Upper lobe of left lung (tissue), 6 donors: ENCODE measurements at regions not wholly inside any gene's neighbourhood (a gene's known extent, or its start where the extent isn't known, plus 50 kb on each side); places are given as distances from the start of the nearest gene placed in this dataset.

Experiments
- ATAC-seq, 2 donors: fragments of 200-7000 bp; cut with Tn5 transposase; one replicate each; pipeline ENCODE4 v1.9.1; 2022; ENCODE audit warnings: mild to moderate bottlenecking in 2 of 2, moderate library complexity in 2 of 2; ENCODE audit not compliant: low FRiP score in 2 of 2
- DNase-seq, 2 donors: peaks; one replicate each; pipeline ENCODE4 v3.0.0-alpha.2; 2019 to 2020
- H3K27ac ChIP-seq, 4 donors: fragments of 200-600 bp; sonication (generic); one replicate each; pipeline ENCODE4 v1.5.1; 2016 to 2019
- H3K27me3 ChIP-seq, 4 donors: fragments of 200-600 bp; sonication (generic); one replicate each; pipeline ENCODE4 v1.5.1; 2017 to 2019
- H3K36me3 ChIP-seq, 4 donors: fragments of 200-600 bp; sonication (generic); one replicate each; pipeline ENCODE4 v1.5.1; 2016 to 2019
- H3K4me1 ChIP-seq, 4 donors: fragments of 200-600 bp; sonication (generic); one replicate each; pipeline ENCODE4 v1.5.1; 2018 to 2019
- H3K4me3 ChIP-seq, 4 donors: fragments of 200-600 bp; sonication (generic); one replicate each; pipeline ENCODE4 v1.5.1; 2017 to 2019; ENCODE audit warnings: mild to moderate bottlenecking in 2 of 4, moderate library complexity in 1 of 4
- H3K9me3 ChIP-seq, 4 donors: fragments of 200-600 bp; sonication (generic); one replicate each; pipeline ENCODE4 v1.5.1; 2018 to 2019
- EP300 ChIP-seq, 4 donors: sonication (generic); formaldehyde crosslinking; IDR thresholded peaks; one replicate each; pipeline ENCODE4 v1.5.1; 2017; ENCODE audit warnings: antibody characterized with exemption in 4 of 4, control low read depth in 2 of 4
- POLR2A ChIP-seq, 4 donors: fragments of 450-650 bp; IDR thresholded peaks; one replicate each; pipeline ENCODE4 v1.5.1; 2016 to 2017; ENCODE audit warnings: antibody characterized with exemption in 4 of 4, mild to moderate bottlenecking in 2 of 4
- POLR2AphosphoS5 ChIP-seq, 2 donors: sonication (generic); formaldehyde crosslinking; IDR thresholded peaks; one replicate each; pipeline ENCODE4 v1.5.1; 2017; ENCODE audit warnings: antibody characterized with exemption in 2 of 2
- WGBS, 2 donors: methylation state at CpG; one replicate each; pipeline ENCODE4 v1.1.5; 2017 to 2018; 5-methylcytosine and 5-hydroxymethylcytosine counted together
- TF ChIP-seq, protein P1 (sequence below), 6 experiments: fragments of 450-650 bp in 4 of 6; fragments of 200-600 bp in 2 of 6; sonication (generic) in 2 of 6; IDR thresholded peaks; one replicate each; pipeline ENCODE4 v1.5.1; 2016 to 2019; ENCODE audit warnings: antibody characterized with exemption in 6 of 6
- donor health status: DM: no; HTN: no; CAD: no; lungs with moderate emphysema.
- donor health status: DM: no; HTN: yes; CAD: no; lungs with severe emphysema.

DNA sequence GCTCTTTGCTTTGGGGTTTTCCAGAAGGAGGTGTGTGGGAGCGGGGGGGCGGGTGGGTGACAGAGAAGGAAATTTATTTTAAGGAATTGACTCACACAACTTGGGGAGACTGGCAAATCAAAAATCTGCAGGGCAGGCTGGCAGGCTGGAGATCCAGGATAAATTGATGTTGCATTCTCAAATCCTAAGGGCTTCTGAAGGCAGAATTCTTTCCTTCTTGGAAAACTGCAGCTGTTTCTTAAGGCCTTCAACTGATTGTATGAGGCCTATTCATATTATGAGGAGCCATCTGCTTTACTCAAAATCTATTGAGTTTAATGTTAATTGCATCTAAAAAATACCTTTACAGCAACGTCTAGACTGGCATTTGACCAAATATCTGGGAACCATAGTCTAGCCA lies 1528.8 kb upstream of the LRRTM3 start:
- WGBS, 2 donors: 77 to 79% methylated on average over 3 of the region's 3 CpGs
- no peaks in the 10 kb centered on the region for H3K36me3 ChIP-seq
- no peaks in the 10 kb centered on the region for H3K27me3 ChIP-seq
- H3K4me3 ChIP-seq: no peak overlapping the region
- TF ChIP-seq, protein P1, sequence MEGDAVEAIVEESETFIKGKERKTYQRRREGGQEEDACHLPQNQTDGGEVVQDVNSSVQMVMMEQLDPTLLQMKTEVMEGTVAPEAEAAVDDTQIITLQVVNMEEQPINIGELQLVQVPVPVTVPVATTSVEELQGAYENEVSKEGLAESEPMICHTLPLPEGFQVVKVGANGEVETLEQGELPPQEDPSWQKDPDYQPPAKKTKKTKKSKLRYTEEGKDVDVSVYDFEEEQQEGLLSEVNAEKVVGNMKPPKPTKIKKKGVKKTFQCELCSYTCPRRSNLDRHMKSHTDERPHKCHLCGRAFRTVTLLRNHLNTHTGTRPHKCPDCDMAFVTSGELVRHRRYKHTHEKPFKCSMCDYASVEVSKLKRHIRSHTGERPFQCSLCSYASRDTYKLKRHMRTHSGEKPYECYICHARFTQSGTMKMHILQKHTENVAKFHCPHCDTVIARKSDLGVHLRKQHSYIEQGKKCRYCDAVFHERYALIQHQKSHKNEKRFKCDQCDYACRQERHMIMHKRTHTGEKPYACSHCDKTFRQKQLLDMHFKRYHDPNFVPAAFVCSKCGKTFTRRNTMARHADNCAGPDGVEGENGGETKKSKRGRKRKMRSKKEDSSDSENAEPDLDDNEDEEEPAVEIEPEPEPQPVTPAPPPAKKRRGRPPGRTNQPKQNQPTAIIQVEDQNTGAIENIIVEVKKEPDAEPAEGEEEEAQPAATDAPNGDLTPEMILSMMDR (IDR thresholded peaks at IDR 0.05): no peak
- no peak for TF ChIP-seq POLR2AphosphoS5 (IDR thresholded peaks at IDR 0.05)
- TF ChIP-seq POLR2A (IDR thresholded peaks at IDR 0.05): no peak
- TF ChIP-seq EP300 (IDR thresholded peaks at IDR 0.05): no peak
- no peaks in the 10 kb centered on the region for H3K9me3 ChIP-seq
- DNase-seq: no peak
- H3K27ac ChIP-seq: no peak overlapping the region
- no peaks in the 10 kb centered on the region for H3K4me1 ChIP-seq
- ATAC-seq: no peak

DNA sequence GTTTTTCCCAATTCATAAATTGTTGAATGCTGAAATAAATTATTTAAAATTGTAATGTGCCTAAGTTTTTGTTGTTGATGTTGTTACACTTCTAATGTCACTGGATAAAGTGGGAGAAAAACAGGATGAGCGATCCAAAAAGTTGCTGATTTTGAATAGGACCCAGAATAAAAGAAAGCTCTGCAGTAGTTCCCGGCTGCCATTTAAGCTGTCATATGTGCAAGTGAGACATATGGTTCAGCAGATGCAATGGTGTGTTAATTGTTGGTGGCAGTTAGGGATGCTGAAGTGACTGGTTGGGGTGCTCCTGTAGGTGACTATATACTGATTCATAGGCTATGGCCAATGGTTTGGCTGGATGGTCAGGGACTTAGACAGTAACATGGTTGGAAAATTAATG lies 1517.4 kb upstream of the LRRTM3 start:
- TF ChIP-seq POLR2AphosphoS5 (IDR thresholded peaks at IDR 0.05) (no peak), EP300 (IDR thresholded peaks at IDR 0.05) (no peak), POLR2A (IDR thresholded peaks at IDR 0.05) (no peak)
- TF ChIP-seq, protein P1 (IDR thresholded peaks at IDR 0.05): no peak
- H3K27me3 ChIP-seq: no peaks in the 10 kb centered on the region
- no peaks in the 10 kb centered on the region for H3K4me1 ChIP-seq
- no peak overlapping the region for H3K4me3 ChIP-seq
- no peak overlapping the region for H3K27ac ChIP-seq
- DNase-seq (no peak), ATAC-seq (no peak)
- H3K9me3 ChIP-seq: no peaks in the 10 kb centered on the region
- 87 to 91% methylated on average over 2 of the region's 2 CpGs for WGBS, 2 donors
- no peaks in the 10 kb centered on the region for H3K36me3 ChIP-seq

DNA sequence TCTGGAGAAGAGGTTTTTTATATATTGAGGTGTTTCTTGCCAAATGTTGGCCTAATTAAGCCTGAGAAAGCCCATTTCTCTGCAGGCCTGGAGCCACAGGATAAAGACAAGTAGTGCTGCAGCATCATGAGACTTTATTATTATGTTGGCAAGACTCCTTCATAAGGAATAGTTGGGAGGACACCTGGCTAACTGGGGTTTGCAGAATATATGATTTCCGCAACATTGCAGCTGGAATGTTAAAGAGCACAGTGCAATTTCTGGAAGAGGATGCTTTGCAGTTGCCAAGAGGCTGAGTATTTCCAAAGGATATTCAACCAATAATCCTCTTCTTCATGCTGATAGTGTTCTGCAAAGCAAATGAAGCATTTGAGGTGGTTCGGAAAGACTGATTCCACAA lies 1512.8 kb upstream of the LRRTM3 start:
- ATAC-seq: no peak
- H3K27ac ChIP-seq: no peak overlapping the region
- WGBS, 2 donors: 94 to 96% methylated on average over 2 of the region's 2 CpGs
- no peaks in the 10 kb centered on the region for H3K9me3 ChIP-seq
- no peaks in the 10 kb centered on the region for H3K27me3 ChIP-seq
- TF ChIP-seq POLR2AphosphoS5 (IDR thresholded peaks at IDR 0.05): no peak
- TF ChIP-seq POLR2A (IDR thresholded peaks at IDR 0.05): no peak
- TF ChIP-seq EP300 (IDR thresholded peaks at IDR 0.05): no peak
- TF ChIP-seq, protein P1 (IDR thresholded peaks at IDR 0.05): no peak
- H3K4me3 ChIP-seq: no peak overlapping the region
- no peaks in the 10 kb centered on the region for H3K36me3 ChIP-seq
- no peak for DNase-seq
- H3K4me1 ChIP-seq: no peaks in the 10 kb centered on the region

DNA sequence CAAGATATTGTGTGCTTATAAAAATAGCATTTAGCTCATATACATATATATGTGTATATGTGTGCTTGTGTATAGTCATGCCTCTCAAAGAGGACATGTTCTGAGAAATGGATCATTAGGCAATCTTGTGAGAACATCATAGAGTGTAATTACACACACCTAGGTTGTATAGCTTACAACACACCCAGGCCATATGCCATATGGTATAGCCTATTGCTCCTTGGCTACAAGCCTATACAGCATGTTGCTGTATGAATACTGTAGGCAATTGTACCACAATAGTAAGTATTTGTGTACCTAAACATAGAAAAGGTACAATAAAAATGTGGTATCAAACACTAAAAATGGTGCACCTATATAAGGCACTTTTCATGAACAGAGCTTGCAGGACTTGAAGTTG lies 1510.5 kb upstream of the LRRTM3 start:
- TF ChIP-seq EP300 (IDR thresholded peaks at IDR 0.05) (no peak), POLR2AphosphoS5 (IDR thresholded peaks at IDR 0.05) (no peak), POLR2A (IDR thresholded peaks at IDR 0.05) (no peak)
- TF ChIP-seq, protein P1 (IDR thresholded peaks at IDR 0.05): no peak
- no peak for ATAC-seq
- H3K27me3 ChIP-seq: no peaks in the 10 kb centered on the region
- no peaks in the 10 kb centered on the region for H3K9me3 ChIP-seq
- no peak overlapping the region for H3K27ac ChIP-seq
- H3K4me3 ChIP-seq: no peak overlapping the region
- no peaks in the 10 kb centered on the region for H3K4me1 ChIP-seq
- H3K36me3 ChIP-seq: no peaks in the 10 kb centered on the region
- no peak for DNase-seq

DNA sequence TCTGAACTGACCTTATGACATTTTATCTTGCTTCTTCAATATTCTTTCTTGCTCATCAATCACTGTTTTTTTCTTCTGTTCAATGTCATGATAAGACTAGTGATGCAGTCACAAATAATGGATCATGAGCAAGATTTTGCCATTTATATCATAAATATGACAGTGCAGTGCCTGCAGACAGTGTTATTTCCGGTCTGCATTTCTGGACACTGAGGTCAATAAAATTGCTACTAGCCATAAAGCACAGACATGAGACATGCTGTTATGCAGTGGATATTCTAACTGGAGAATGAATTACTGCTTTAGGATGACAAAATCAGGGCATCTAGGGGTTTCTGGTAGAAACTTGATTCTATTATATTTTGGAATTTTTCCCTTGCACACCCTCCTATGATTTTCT lies 1509.7 kb upstream of the LRRTM3 start:
- WGBS, 2 donors: 79 to 86% methylated on average over 1 of the region's 1 CpG
- ATAC-seq (no peak), DNase-seq (no peak)
- H3K4me3 ChIP-seq: no peak overlapping the region
- no peak overlapping the region for H3K27ac ChIP-seq
- TF ChIP-seq, protein P1 (IDR thresholded peaks at IDR 0.05): no peak
- TF ChIP-seq POLR2A (IDR thresholded peaks at IDR 0.05) (no peak), POLR2AphosphoS5 (IDR thresholded peaks at IDR 0.05) (no peak), EP300 (IDR thresholded peaks at IDR 0.05) (no peak)
- no peaks in the 10 kb centered on the region for H3K9me3 ChIP-seq
- no peaks in the 10 kb centered on the region for H3K27me3 ChIP-seq
- H3K36me3 ChIP-seq: no peaks in the 10 kb centered on the region
- H3K4me1 ChIP-seq: no peaks in the 10 kb centered on the region
